H1 (cell line): ENCODE measurements at regions not wholly inside any gene's neighbourhood (a gene's known extent, or its start where the extent isn't known, plus 50 kb on each side); places are given as distances from the start of the nearest gene placed in this dataset.

Experiments
- CTCF ChIA-PET: fragments of 300-600 bp; sonication (Branson Sonifier 250); formaldehyde crosslinking; loops from one replicate; lab custom pipeline; 2021; ENCODE audit not compliant: partially characterized antibody; lab: Charles Lee
- POLR2A ChIA-PET: fragments of 300-600 bp; sonication (Branson Sonifier 250); formaldehyde crosslinking; loops from one replicate; lab custom pipeline; 2021; ENCODE audit warnings: inconsistent platforms; ENCODE audit not compliant: partially characterized antibody; lab: Charles Lee
- DNase-seq, 2 experiments: peaks; one replicate each; pipeline versions ENCODE4 v3.0.0 to v3.0.0-alpha.2; 2010 to 2022; ENCODE audit warnings: low spot score in 2 of 2, low read depth in 1 of 2, mixed read lengths in 1 of 2
- FAIRE-seq: peaks from 2 replicates; lab custom pipeline; 2011; peaks lifted over from hg19 to GRCh38; lab: Jason Lieb, UNC
- H2AFZ ChIP-seq: 2 replicates; pipeline ENCODE4 v1.8.1; 2012; ENCODE audit warnings: low read length, inconsistent platforms
- H2AK5ac ChIP-seq: 2 replicates; pipeline ENCODE4 v1.6.1; 2013; ENCODE audit warnings: low read depth, low read length
- H2BK120ac ChIP-seq: replicated peaks from 2 replicates; pipeline ENCODE3; 2013; ENCODE audit warnings: low read depth, low read length, inconsistent platforms
- H2BK12ac ChIP-seq: 2 replicates; pipeline ENCODE4 v1.6.1; 2013; ENCODE audit warnings: low read depth, low read length
- H2BK15ac ChIP-seq: 2 replicates; pipeline ENCODE4 v1.6.1; 2013; ENCODE audit warnings: low read length
- H2BK20ac ChIP-seq: 2 replicates; pipeline ENCODE4 v1.6.1; 2013; ENCODE audit warnings: low read length
- H2BK5ac ChIP-seq: 2 replicates; pipeline ENCODE4 v1.6.1; 2013; ENCODE audit warnings: low read depth, low read length
- H3K14ac ChIP-seq: 2 replicates; pipeline ENCODE4 v1.6.1; 2013; ENCODE audit warnings: inconsistent platforms; ENCODE audit not compliant: insufficient read length
- H3K18ac ChIP-seq: 2 replicates; pipeline ENCODE4 v1.6.1; 2013; ENCODE audit warnings: low read length; ENCODE audit errors: extremely low read depth
- H3K23ac ChIP-seq: 2 replicates; pipeline ENCODE4 v1.6.1; 2013; ENCODE audit warnings: inconsistent platforms; ENCODE audit not compliant: insufficient read length
- H3K23me2 ChIP-seq: 2 replicates; pipeline ENCODE4 v1.6.1; 2013; ENCODE audit warnings: low read depth, low read length
- H3K27ac ChIP-seq: 2 replicates; pipeline ENCODE4 v1.6.1; 2011; ENCODE audit warnings: low read depth, low read length, inconsistent platforms
- H3K27me3 ChIP-seq, 4 experiments: replicated peaks in 1 of 4; 1 replicate in 1 of 4; 2 replicates in 3 of 4; pipeline versions ENCODE4 v1.6.1 to v1.8.1; 2011 to 2013; ENCODE audit warnings: low read length in 3 of 4, mild to moderate bottlenecking in 3 of 4, inconsistent platforms in 2 of 4, mixed read lengths in 2 of 4, moderate library complexity in 1 of 4; ENCODE audit not compliant: control insufficient read depth in 3 of 4, insufficient read depth in 3 of 4; ENCODE audit errors: extremely low read depth in 1 of 4
- H3K36me3 ChIP-seq, 4 experiments: 2 replicates each; pipeline versions ENCODE4 v1.6.1 to v1.8.1; 2011 to 2013; ENCODE audit warnings: mild to moderate bottlenecking in 4 of 4, low read length in 3 of 4, moderate library complexity in 2 of 4, control low read depth in 1 of 4, inconsistent platforms in 1 of 4; ENCODE audit not compliant: insufficient read depth in 4 of 4, control insufficient read depth in 2 of 4
- H3K4ac ChIP-seq: replicated peaks from 2 replicates; pipeline ENCODE3; 2013; ENCODE audit warnings: low read length, low read depth, mixed read lengths, inconsistent platforms; ENCODE audit not compliant: insufficient read length
- H3K4me1 ChIP-seq, 4 experiments: replicated peaks in 1 of 4; 1 replicate in 1 of 4; 2 replicates in 3 of 4; pipeline versions ENCODE4 v1.6.1 to v1.8.1; 2011 to 2013; ENCODE audit warnings: low read length in 3 of 4, inconsistent platforms in 2 of 4, mixed read lengths in 1 of 4; ENCODE audit not compliant: insufficient read depth in 4 of 4, control insufficient read depth in 3 of 4
- H3K4me2 ChIP-seq, 2 experiments: 2 replicates each; pipeline versions ENCODE4 v1.6.1 to v1.8.1; 2011 to 2013; ENCODE audit warnings: low read depth in 2 of 2, low read length in 2 of 2, control low read depth in 1 of 2, inconsistent platforms in 1 of 2, mild to moderate bottlenecking in 1 of 2; ENCODE audit not compliant: insufficient read depth in 1 of 2
- H3K4me3 ChIP-seq, 4 experiments: fragments of 200-600, 300-600 bp in 1 of 4; sonication (generic), shearing (Covaris generic), sonication (Bioruptor Twin) in 1 of 4; 2 replicates each; pipeline versions ENCODE4 v1.5.1 to v1.8.1; 2011 to 2016; ENCODE audit warnings: low read length in 4 of 4, low read depth in 3 of 4, control low read depth in 2 of 4, inconsistent platforms in 2 of 4, mild to moderate bottlenecking in 2 of 4, mixed read lengths in 1 of 4, moderate library complexity in 1 of 4; ENCODE audit not compliant: insufficient read depth in 2 of 4; ENCODE audit errors: extremely low read depth in 1 of 4
- H3K56ac ChIP-seq: replicated peaks from 2 replicates; pipeline ENCODE3; 2013; ENCODE audit warnings: low read depth, mild to moderate bottlenecking, mixed read lengths, low read length, inconsistent platforms; ENCODE audit not compliant: insufficient read length
- H3K79me1 ChIP-seq: 2 replicates; pipeline ENCODE4 v1.6.1; 2013; ENCODE audit warnings: low read depth, low read length, control low read depth
- H3K79me2 ChIP-seq, 2 experiments: 2 replicates each; pipeline versions ENCODE4 v1.6.1 to v1.8.1; 2012 to 2013; ENCODE audit warnings: low read length in 2 of 2, mild to moderate bottlenecking in 2 of 2, inconsistent platforms in 1 of 2; ENCODE audit not compliant: insufficient read depth in 2 of 2, control insufficient read depth in 1 of 2
- H3K9ac ChIP-seq, 4 experiments: replicated peaks in 1 of 4; 1 replicate in 1 of 4; 2 replicates in 3 of 4; pipeline versions ENCODE4 v1.6.1 to v1.8.1; 2011 to 2013; ENCODE audit warnings: low read depth in 3 of 4, low read length in 3 of 4, control low read depth in 2 of 4, mild to moderate bottlenecking in 2 of 4, moderate library complexity in 2 of 4, inconsistent platforms in 1 of 4; ENCODE audit errors: extremely low read depth in 1 of 4
- H3K9me3 ChIP-seq, 2 experiments: 2 replicates each; pipeline versions ENCODE4 v1.6.1 to v1.8.1; 2012 to 2013; ENCODE audit warnings: mild to moderate bottlenecking in 2 of 2, moderate library complexity in 2 of 2, control low read depth in 1 of 2, inconsistent platforms in 1 of 2, low read depth in 1 of 2, low read length in 1 of 2, mixed read lengths in 1 of 2; ENCODE audit not compliant: insufficient read depth in 2 of 2
- H4K20me1 ChIP-seq, 2 experiments: replicated peaks in 1 of 2; 2 replicates each; pipeline versions ENCODE3 to v1.8.1; 2011 to 2013; ENCODE audit warnings: inconsistent platforms in 2 of 2, low read length in 2 of 2, mild to moderate bottlenecking in 1 of 2; ENCODE audit not compliant: insufficient read depth in 2 of 2, control insufficient read depth in 1 of 2
- H4K5ac ChIP-seq: 2 replicates; pipeline ENCODE4 v1.6.1; 2013; ENCODE audit warnings: low read length, low read depth, mixed read lengths, inconsistent platforms; ENCODE audit not compliant: insufficient read length
- H4K8ac ChIP-seq: 2 replicates; pipeline ENCODE4 v1.8.0; 2013; ENCODE audit warnings: mild to moderate bottlenecking, moderate library complexity, low read length, inconsistent platforms; ENCODE audit not compliant: insufficient read depth; ENCODE audit errors: extremely low read depth
- H4K91ac ChIP-seq: replicated peaks from 2 replicates; pipeline ENCODE3; 2013; ENCODE audit warnings: low read length, mixed read lengths, inconsistent platforms; ENCODE audit not compliant: insufficient read length
- CHD2 ChIP-seq: IDR thresholded peaks from 2 replicates; pipeline ENCODE4 v1.6.1; 2012; ENCODE audit warnings: low read length, improper control_type of control experiment
- CTCF ChIP-seq, 3 experiments: IDR thresholded peaks; 1 replicate in 2 of 3; 2 replicates in 1 of 3; pipeline versions ENCODE4 v1.5.1 to v1.6.1; 2011; ENCODE audit warnings: low read length in 3 of 3, mild to moderate bottlenecking in 3 of 3, inconsistent platforms in 2 of 3, low read depth in 1 of 3, moderate library complexity in 1 of 3; ENCODE audit not compliant: insufficient read depth in 1 of 3; ENCODE audit errors: control extremely low read depth in 1 of 3
- FOSL1 ChIP-seq: IDR thresholded peaks from 2 replicates; pipeline ENCODE4 v1.6.1; 2011; ENCODE audit warnings: mild to moderate bottlenecking, low read depth, low read length, moderate library complexity; ENCODE audit not compliant: insufficient read depth
- HDAC6 ChIP-seq: IDR thresholded peaks from one replicate; pipeline ENCODE4 v1.7.1; 2012; ENCODE audit warnings: low read depth, mild to moderate bottlenecking, inconsistent platforms, low read length, moderate library complexity
- MAFK ChIP-seq: IDR thresholded peaks from 2 replicates; pipeline ENCODE4 v1.6.1; 2012; ENCODE audit warnings: low read depth, mild to moderate bottlenecking, improper control_type of control experiment, low read length
- RFX5 ChIP-seq: IDR thresholded peaks from 2 replicates; pipeline ENCODE4 v1.6.1; 2011; ENCODE audit warnings: low read depth, low read length, improper control_type of control experiment, borderline replicate concordance
- SP1 ChIP-seq: IDR thresholded peaks from 2 replicates; pipeline ENCODE4 v1.6.1; 2011; ENCODE audit warnings: low read depth, low read length
- SRF ChIP-seq: IDR thresholded peaks from 2 replicates; pipeline ENCODE4 v1.6.1; 2011; ENCODE audit warnings: mild to moderate bottlenecking, low read depth, low read length, moderate library complexity
- TBP ChIP-seq: IDR thresholded peaks from 2 replicates; pipeline ENCODE4 v1.6.1; 2011; ENCODE audit warnings: low read depth, low read length, improper control_type of control experiment
- TEAD4 ChIP-seq: IDR thresholded peaks from 2 replicates; pipeline ENCODE4 v1.6.1; 2012; ENCODE audit warnings: low read depth, low read length, inconsistent platforms, mixed read lengths
- WGBS, 2 experiments: shearing (Covaris generic) in 1 of 2; methylation state at CpG; one replicate each; pipeline versions ENCODE4 v1.1.6 to v1.1.7; 2013 to 2015; ENCODE audit warnings: low lambda C conversion rate in 2 of 2, mixed read lengths in 2 of 2, inconsistent platforms in 1 of 2, low coverage in 1 of 2, missing lambda C conversion rate in 1 of 2; ENCODE audit not compliant: insufficient replicate concordance in 2 of 2, insufficient coverage in 1 of 2, insufficient read length in 1 of 2; ENCODE audit errors: extremely low coverage in 1 of 2, missing lambda C conversion rate in 1 of 2; 5-methylcytosine and 5-hydroxymethylcytosine counted together

GRCh38 chr1:240687820-240688219, 75.9 kb upstream of the GREM2 start:
- FAIRE-seq: no peak
- no peak overlapping the region for H2BK120ac ChIP-seq
- H3K9ac ChIP-seq: no peak overlapping the region

More at GRCh38 chr1:240687820-240688219, 75.9 kb upstream of the GREM2 start:
- Histone ChIP-seq H3K14ac (no peak overlapping the region), H3K4me2 (no peak overlapping the region), H3K36me3 (no peaks in the 10 kb centered on the region), H4K91ac (no peak overlapping the region), H2BK5ac (no peak overlapping the region), H3K79me1 (no peaks in the 10 kb centered on the region), H4K5ac (no peak overlapping the region), H2BK15ac (no peak overlapping the region), H3K79me2 (no peaks in the 10 kb centered on the region), H2AFZ (no peak overlapping the region; the same call in 1 of the 2 replicates), H3K27ac (no peak overlapping the region), H2BK20ac (no peak overlapping the region), H3K4ac (no peak overlapping the region), H3K4me1 (no peaks in the 10 kb centered on the region), H2AK5ac (no peak overlapping the region), H3K9me3 (no peaks in the 10 kb centered on the region), H3K56ac (no peak overlapping the region), H4K8ac (no peak overlapping the region), H4K20me1 (no peaks in the 10 kb centered on the region), H3K4me3 (no peak overlapping the region), H2BK12ac (no peak overlapping the region), H3K23me2 (no peaks in the 10 kb centered on the region), H3K18ac (no peak overlapping the region), H3K23ac (no peak overlapping the region), H3K27me3 (no peaks in the 10 kb centered on the region)
- no peak for TF ChIP-seq HDAC6
- TF ChIP-seq RFX5: no peak
- no peak for TF ChIP-seq MAFK
- TF ChIP-seq TEAD4: no peak
- no peak for TF ChIP-seq FOSL1
- TF ChIP-seq CTCF (IDR thresholded peaks at IDR 0.05; ENCODE audit: control extremely low read depth in 1 of 3, insufficient read depth in 1 of 3, low read depth in 1 of 3, low read length in 3 of 3): no peak
- TF ChIP-seq SP1: no peak
- no peak for TF ChIP-seq CHD2
- TF ChIP-seq TBP: no peak
- TF ChIP-seq SRF: no peak
- DNase-seq: no peak
- ChIA-PET POLR2A (no interaction called here), CTCF (interaction anchor here (0.6 kb wide), 1 partner anchor 8 kb away, joined by 3 read pairs; no protein-coding TSS in a partner anchor)
- 81% methylated on average over 4 of the region's 4 CpGs; no CpG with 5 or more reads in 1 of the 2 experiments for WGBS, 2 experiments
